ENCODE measurements at regions not wholly inside any gene's neighbourhood (a gene's known extent, or its start where the extent isn't known, plus 50 kb on each side); places are given as distances from the start of the nearest gene placed in this dataset.

DNA sequence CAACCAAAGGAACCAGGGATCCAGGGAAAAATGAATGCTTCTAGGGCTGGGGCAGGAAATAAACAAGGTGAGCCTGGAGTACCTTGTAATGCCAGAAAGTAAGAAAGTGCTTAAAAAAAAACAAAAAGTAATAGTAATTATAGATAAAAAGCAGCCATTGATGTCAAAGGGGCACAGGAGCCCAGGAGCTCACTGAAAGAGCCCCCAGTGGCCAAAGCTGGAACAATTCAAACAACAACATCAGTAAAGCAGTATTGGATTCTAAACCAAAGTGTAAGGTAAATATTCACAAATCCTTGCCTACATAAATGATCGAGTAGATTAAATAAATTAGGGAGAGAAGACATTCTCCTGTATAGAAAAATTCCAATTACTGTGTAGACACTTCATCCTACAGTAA is 114.3 kb upstream of the ARL4C start:
- Mint-ChIP-seq H3K36me3 (ENCODE audit: low read depth) (no peaks in the 10 kb centered on the region), H3K27me3 (peaks cover 15% of the 10 kb centered on the region), H3K9me3 (ENCODE audit: low read depth) (peaks cover 4% of the 10 kb centered on the region), H3K4me3 (no peak overlapping the region), H3K27ac (no peak overlapping the region), H3K4me1 (no peaks in the 10 kb centered on the region)
- intact Hi-C loops (cut with DNase I, micrococcal nuclease), result no loop called here
- DNase-seq, result peak; percentile 8
- ChIA-PET CTCF (interaction anchor here (0.6 to 0.9 kb wide), 4 partner anchors 13 to 1880 kb away, joined by 3 to 4 read pairs (median 4); no protein-coding TSS in a partner anchor), POLR2A (interaction anchor here (0.7 kb wide), 1 partner anchor 1642 kb away, joined by 4 read pairs; no protein-coding TSS in a partner anchor)
- no peak for ATAC-seq

DNA sequence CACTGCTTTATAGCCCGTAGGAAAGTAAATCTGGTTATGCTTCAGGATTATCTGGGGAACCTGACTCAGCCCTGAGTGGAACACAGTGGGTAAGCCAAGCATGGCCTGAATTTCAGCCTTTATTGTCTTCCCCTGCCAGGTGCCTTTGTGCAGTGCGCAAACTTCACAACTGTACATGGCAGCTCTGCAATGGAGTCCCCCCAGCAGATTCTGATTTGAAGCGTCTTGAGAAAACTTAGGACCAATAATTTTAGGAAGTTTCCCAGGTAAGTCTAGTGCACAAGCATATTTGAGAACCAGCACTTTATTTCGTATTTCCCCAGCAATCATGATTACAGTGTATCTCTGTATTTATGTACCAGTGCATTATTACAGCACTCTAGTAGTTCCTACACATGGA is 112.1 kb upstream of the ARL4C start:
- POLR2A ChIA-PET, result no interaction called here
- Mint-ChIP-seq H3K9me3 (ENCODE audit: low read depth) (peaks cover 4% of the 10 kb centered on the region), H3K36me3 (ENCODE audit: low read depth) (no peaks in the 10 kb centered on the region), H3K4me1 (no peaks in the 10 kb centered on the region), H3K27me3 (peaks cover 15% of the 10 kb centered on the region), H3K27ac (no peak overlapping the region), H3K4me3 (no peak overlapping the region)
- CTCF ChIA-PET, result no interaction called here
- DNase-seq (no peak), ATAC-seq (no peak)
- intact Hi-C loops (cut with DNase I, micrococcal nuclease), result no loop called here

- ATAC-seq (no peak), DNase-seq (no peak)
- ChIA-PET CTCF (no interaction called here), POLR2A (no interaction called here)
- H3K9me3 Mint-ChIP-seq (ENCODE audit: low read depth), result peaks cover 4% of the 10 kb centered on the region
- H3K4me1 Mint-ChIP-seq, result no peaks in the 10 kb centered on the region
- intact Hi-C loops (cut with DNase I, micrococcal nuclease), result no loop called here
- no peaks in the 10 kb centered on the region for H3K36me3 Mint-ChIP-seq (ENCODE audit: low read depth)
- H3K27ac Mint-ChIP-seq, result no peak overlapping the region
- peaks cover 15% of the 10 kb centered on the region for H3K27me3 Mint-ChIP-seq
- H3K4me3 Mint-ChIP-seq, result no peak overlapping the region
Observed at GRCh38 chr2:234607691-234608090, 110.8 kb upstream of the ARL4C start.

DNA sequence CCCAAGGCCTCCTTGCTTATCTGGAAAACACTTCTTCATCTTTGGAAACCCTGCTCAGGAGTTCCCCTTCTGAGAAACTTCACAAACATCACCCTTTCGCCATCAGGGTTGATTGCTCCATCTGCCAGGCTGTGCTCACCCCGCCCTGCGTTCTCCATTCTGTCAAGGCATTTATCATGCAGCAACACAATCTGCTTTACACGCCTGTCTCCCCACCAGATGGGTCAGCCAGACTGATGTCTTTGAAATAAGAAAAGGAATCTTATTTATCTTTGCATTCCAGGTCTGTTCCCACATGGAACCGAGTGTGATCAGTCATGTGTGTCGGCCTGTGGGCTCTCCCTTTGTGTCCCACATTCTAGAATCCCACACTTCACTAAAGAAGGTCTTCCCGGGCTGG is 110.0 kb upstream of the ARL4C start:
- H3K4me1 Mint-ChIP-seq, result no peaks in the 10 kb centered on the region
- ATAC-seq, result no peak
- POLR2A ChIA-PET, result no interaction called here
- H3K27me3 Mint-ChIP-seq, result peaks cover 11% of the 10 kb centered on the region
- CTCF ChIA-PET, result no interaction called here
- intact Hi-C loops (cut with DNase I, micrococcal nuclease), result no loop called here
- peaks cover under 1% of the 10 kb centered on the region for H3K9me3 Mint-ChIP-seq (ENCODE audit: low read depth)
- DNase-seq, result no peak
- no peak overlapping the region for H3K27ac Mint-ChIP-seq
- H3K36me3 Mint-ChIP-seq (ENCODE audit: low read depth), result no peaks in the 10 kb centered on the region
- H3K4me3 Mint-ChIP-seq, result no peak overlapping the region

DNA sequence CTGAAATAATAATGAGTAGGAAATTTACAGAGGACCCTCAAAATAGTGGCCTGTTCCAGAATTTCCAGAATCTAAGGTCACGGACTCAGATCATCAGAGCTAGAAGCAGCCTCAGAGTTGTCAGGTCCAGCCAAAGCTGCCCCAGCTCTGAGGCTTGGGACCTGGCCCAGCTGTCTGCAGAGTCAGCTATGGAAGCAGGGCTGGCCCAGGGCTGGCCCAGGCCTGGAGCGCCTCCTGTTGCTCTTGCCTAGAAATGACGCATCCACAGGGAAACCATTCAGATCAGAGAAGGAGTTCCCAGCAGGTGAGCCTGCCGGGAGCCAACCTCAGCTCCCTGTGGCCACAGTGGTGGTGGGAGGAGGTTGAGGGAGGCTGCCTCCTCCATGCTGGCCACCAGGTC is 106.7 kb upstream of the ARL4C start:
- CTCF ChIA-PET, result interaction anchor here (0.8 kb wide), 1 partner anchor 530 kb away, joined by 3 read pairs; no protein-coding TSS in a partner anchor
- intact Hi-C loops (cut with DNase I, micrococcal nuclease), result no loop called here
- H3K27ac Mint-ChIP-seq, result no peak overlapping the region
- no peaks in the 10 kb centered on the region for H3K4me1 Mint-ChIP-seq
- H3K27me3 Mint-ChIP-seq, result peaks cover 5% of the 10 kb centered on the region
- no peak overlapping the region for H3K4me3 Mint-ChIP-seq
- no peaks in the 10 kb centered on the region for H3K36me3 Mint-ChIP-seq (ENCODE audit: low read depth)
- DNase-seq (no peak), ATAC-seq (no peak)
- POLR2A ChIA-PET, result no interaction called here
- no peaks in the 10 kb centered on the region for H3K9me3 Mint-ChIP-seq (ENCODE audit: low read depth)

- POLR2A ChIA-PET, result no interaction called here
- H3K4me1 Mint-ChIP-seq, result no peaks in the 10 kb centered on the region
Observed at GRCh38 chr2:234601213-234601612, 104.3 kb upstream of the ARL4C start.

GRCh38 chr2:234597576-234597861 is 100.6 kb upstream of the ARL4C start:
- H3K36me3 Mint-ChIP-seq (ENCODE audit: low read depth), result no peaks in the 10 kb centered on the region

More at GRCh38 chr2:234601213-234601612, 104.3 kb upstream of the ARL4C start:
- Mint-ChIP-seq H3K27ac (no peak overlapping the region), H3K36me3 (ENCODE audit: low read depth) (no peaks in the 10 kb centered on the region), H3K9me3 (ENCODE audit: low read depth) (no peaks in the 10 kb centered on the region), H3K27me3 (peaks cover 4% of the 10 kb centered on the region), H3K4me3 (no peak overlapping the region)
- ATAC-seq, result no peak
- intact Hi-C loops (cut with DNase I, micrococcal nuclease), result no loop called here
- DNase-seq, result no peak
- CTCF ChIA-PET, result no interaction called here

GRCh38 chr2:234596696-234597575 is 100.1 kb upstream of the ARL4C start:
- Mint-ChIP-seq H3K4me1 (no peaks in the 10 kb centered on the region), H3K27ac (no peak overlapping the region), H3K36me3 (ENCODE audit: low read depth) (no peaks in the 10 kb centered on the region), H3K27me3 (peaks cover 5% of the 10 kb centered on the region), H3K4me3 (no peak overlapping the region), H3K9me3 (ENCODE audit: low read depth) (no peaks in the 10 kb centered on the region)
- DNase-seq, result no peak
- CTCF ChIA-PET, result interaction anchor here (0.9 to 1.4 kb wide), 2 partner anchors 15 to 60 kb away, joined by 3 read pairs; no protein-coding TSS in a partner anchor
- ATAC-seq, result no peak
- POLR2A ChIA-PET, result no interaction called here
- intact Hi-C loops (cut with DNase I, micrococcal nuclease), result no loop called here

More at GRCh38 chr2:234597576-234597861, 100.6 kb upstream of the ARL4C start:
- Mint-ChIP-seq H3K27ac (no peak overlapping the region), H3K4me1 (no peaks in the 10 kb centered on the region), H3K27me3 (peaks cover 5% of the 10 kb centered on the region), H3K9me3 (ENCODE audit: low read depth) (no peaks in the 10 kb centered on the region), H3K4me3 (no peak overlapping the region)
- intact Hi-C loops (cut with DNase I, micrococcal nuclease), result no loop called here
- ATAC-seq (no peak), DNase-seq (no peak)
- ChIA-PET CTCF (interaction anchor here (1.4 kb wide), 1 partner anchor 14 kb away, joined by 3 read pairs; no protein-coding TSS in a partner anchor), POLR2A (no interaction called here)

- ATAC-seq (no peak), DNase-seq (no peak)
- no peak overlapping the region for H3K27ac Mint-ChIP-seq
- intact Hi-C loops (cut with DNase I, micrococcal nuclease), result no loop called here
- H3K27me3 Mint-ChIP-seq, result peaks cover 5% of the 10 kb centered on the region
- ChIA-PET CTCF (interaction anchor here (0.9 kb wide), 1 partner anchor 61 kb away, joined by 3 read pairs; no protein-coding TSS in a partner anchor), POLR2A (no interaction called here)
- H3K4me3 Mint-ChIP-seq, result no peak overlapping the region
- no peaks in the 10 kb centered on the region for H3K9me3 Mint-ChIP-seq (ENCODE audit: low read depth)
- H3K4me1 Mint-ChIP-seq, result no peaks in the 10 kb centered on the region
- no peaks in the 10 kb centered on the region for H3K36me3 Mint-ChIP-seq (ENCODE audit: low read depth)
Observed at GRCh38 chr2:234595829-234596228, 98.9 kb upstream of the ARL4C start.

DNA sequence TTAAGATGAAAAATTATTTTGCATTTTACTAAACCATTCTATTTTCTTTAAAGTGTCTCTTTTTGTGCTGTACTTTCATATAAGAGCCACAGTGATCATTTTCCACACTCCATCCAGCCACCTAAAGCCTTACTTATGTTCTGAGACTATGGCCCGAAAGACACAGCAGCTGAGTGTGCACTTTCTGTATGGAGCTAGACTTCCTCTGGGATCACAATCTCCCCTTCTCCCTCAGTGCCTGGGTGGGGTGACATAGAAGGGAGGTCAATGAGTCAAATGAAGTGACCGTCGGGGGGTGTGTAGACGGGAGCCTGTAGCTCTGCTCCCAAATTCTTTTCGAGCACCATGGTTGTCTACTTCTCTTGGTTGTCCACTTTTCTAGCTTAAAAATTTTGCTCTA is 97.8 kb upstream of the ARL4C start:
- H3K9me3 Mint-ChIP-seq (ENCODE audit: low read depth), result no peaks in the 10 kb centered on the region
- no peaks in the 10 kb centered on the region for H3K4me1 Mint-ChIP-seq
- H3K4me3 Mint-ChIP-seq, result no peak overlapping the region
- CTCF ChIA-PET, result interaction anchor here (0.6 to 1.4 kb wide), 2 partner anchors 120 to 445 kb away, joined by 3 to 4 read pairs; no protein-coding TSS in a partner anchor
- no peaks in the 10 kb centered on the region for H3K36me3 Mint-ChIP-seq (ENCODE audit: low read depth)
- H3K27me3 Mint-ChIP-seq, result peaks cover 10% of the 10 kb centered on the region
- no peak overlapping the region for H3K27ac Mint-ChIP-seq
- no peak for DNase-seq
- no peak for ATAC-seq
- intact Hi-C loops (cut with DNase I, micrococcal nuclease), result no loop called here
- POLR2A ChIA-PET, result no interaction called here

DNA sequence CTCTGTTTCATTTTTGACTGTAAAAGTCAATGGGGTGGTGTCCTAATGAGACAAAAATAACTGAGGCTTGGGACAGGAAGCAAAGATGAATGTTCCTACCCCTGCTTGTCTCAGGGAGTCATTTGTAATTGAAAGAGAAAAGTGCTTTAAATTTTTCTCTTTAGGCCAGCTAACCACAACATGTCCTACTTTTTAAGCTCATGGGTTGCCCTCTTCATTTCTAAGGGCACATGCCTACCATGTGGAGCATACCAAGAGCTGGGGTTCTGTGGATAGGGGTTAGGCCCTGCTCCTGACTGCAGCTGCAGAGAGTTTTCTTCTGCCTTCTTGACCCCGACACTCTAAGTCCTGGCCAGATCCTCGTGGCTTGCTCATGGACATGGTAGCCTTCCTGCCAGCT is 96.8 kb upstream of the ARL4C start:
- H3K4me1 Mint-ChIP-seq, result no peaks in the 10 kb centered on the region
- no peaks in the 10 kb centered on the region for H3K36me3 Mint-ChIP-seq (ENCODE audit: low read depth)
- H3K27ac Mint-ChIP-seq, result no peak overlapping the region
- no peaks in the 10 kb centered on the region for H3K9me3 Mint-ChIP-seq (ENCODE audit: low read depth)
- ATAC-seq (no peak), DNase-seq (no peak)
- H3K4me3 Mint-ChIP-seq, result no peak overlapping the region
- intact Hi-C loops (cut with DNase I, micrococcal nuclease), result no loop called here
- ChIA-PET CTCF (interaction anchor here (1.1 to 1.4 kb wide), 2 partner anchors 18 to 444 kb away, joined by 3 to 4 read pairs; no protein-coding TSS in a partner anchor), POLR2A (no interaction called here)
- peaks cover 12% of the 10 kb centered on the region for H3K27me3 Mint-ChIP-seq

DNA sequence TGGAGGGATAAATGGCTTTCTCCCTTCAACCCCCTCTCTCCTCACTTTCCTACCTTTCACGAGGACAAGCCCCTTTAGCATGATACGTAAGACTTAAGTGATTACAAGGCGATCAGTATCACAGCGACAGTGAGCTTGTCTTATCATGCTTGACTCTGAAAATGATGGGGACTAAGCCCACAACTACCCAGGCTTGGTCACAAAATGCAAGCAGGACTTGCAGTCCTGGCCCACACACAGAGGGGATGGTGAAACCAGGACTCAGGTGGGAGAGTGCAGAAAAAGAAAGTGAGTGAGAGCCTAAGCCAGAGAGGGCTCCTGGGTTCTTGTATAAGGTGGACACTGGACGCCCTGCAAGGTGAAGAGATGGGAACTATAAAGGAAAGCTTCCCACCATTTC is 95.7 kb upstream of the ARL4C start:
- Mint-ChIP-seq H3K9me3 (ENCODE audit: low read depth) (no peaks in the 10 kb centered on the region), H3K4me1 (no peaks in the 10 kb centered on the region), H3K27ac (no peak overlapping the region), H3K36me3 (ENCODE audit: low read depth) (no peaks in the 10 kb centered on the region), H3K4me3 (no peak overlapping the region), H3K27me3 (peaks cover 12% of the 10 kb centered on the region)
- POLR2A ChIA-PET, result no interaction called here
- ATAC-seq (no peak), DNase-seq (no peak)
- intact Hi-C loops (cut with DNase I, micrococcal nuclease), result no loop called here
- CTCF ChIA-PET, result interaction anchor here (0.7 kb wide), 1 partner anchor 10 kb away, joined by 5 read pairs; no protein-coding TSS in a partner anchor
